ENCODE measurements at regions not wholly inside any gene's neighbourhood (a gene's known extent, or its start where the extent isn't known, plus 50 kb on each side); places are given as distances from the start of the nearest gene placed in this dataset.

DNA sequence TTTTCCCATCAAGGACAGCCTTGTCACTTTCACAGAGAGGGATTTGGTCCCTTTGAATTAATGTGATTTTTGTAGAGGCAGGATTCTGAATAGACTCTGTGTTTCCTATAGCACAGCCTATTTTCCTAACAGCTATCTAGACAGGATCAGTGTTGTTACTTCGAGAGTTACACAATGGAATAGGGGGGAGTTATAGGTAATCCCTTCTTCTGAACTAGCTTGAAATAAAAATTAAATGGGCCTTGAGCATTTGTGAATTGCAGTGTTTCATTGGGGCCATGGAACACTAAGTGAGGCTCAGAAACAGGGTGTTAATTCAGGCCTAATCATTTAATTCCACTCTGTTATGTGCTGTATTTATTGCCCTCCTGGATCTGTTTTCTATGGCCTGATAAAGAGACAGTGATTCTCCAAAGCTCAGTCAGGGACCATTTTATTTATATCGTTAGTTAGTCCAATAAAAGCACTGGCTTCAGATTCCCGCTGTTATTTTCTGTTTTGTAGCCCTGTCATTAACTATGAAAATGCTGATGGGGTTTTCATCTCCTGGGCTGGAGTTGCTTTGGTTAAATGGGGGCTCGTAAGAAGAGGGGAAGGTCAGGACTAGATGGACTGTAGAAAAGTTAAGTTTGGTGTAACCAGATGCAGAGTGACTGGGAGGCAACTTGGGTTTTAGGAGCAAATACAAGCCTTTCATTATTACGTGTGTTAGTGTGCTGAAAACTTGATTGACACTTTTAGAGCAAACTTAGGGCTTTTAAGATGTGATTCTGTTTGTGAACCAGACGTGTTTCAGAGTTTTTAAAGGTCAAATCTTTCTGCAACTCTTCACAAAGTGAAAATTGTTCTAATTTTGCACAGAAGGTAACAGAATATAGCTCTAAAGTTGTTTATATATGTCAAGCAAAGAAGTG, 461.0 kb upstream of the HNRNPA3 start:
- DNase-seq = no peak
- Histone ChIP-seq H3K4me3 (no peak overlapping the region), H3K9me3 (no peaks in the 10 kb centered on the region), H3K27me3 (no peaks in the 10 kb centered on the region), H3K36me3 (no peaks in the 10 kb centered on the region), H3K4me1 (no peaks in the 10 kb centered on the region), H3K27ac (no peak overlapping the region)
- ATAC-seq = no peak
- TF ChIP-seq, protein P1, sequence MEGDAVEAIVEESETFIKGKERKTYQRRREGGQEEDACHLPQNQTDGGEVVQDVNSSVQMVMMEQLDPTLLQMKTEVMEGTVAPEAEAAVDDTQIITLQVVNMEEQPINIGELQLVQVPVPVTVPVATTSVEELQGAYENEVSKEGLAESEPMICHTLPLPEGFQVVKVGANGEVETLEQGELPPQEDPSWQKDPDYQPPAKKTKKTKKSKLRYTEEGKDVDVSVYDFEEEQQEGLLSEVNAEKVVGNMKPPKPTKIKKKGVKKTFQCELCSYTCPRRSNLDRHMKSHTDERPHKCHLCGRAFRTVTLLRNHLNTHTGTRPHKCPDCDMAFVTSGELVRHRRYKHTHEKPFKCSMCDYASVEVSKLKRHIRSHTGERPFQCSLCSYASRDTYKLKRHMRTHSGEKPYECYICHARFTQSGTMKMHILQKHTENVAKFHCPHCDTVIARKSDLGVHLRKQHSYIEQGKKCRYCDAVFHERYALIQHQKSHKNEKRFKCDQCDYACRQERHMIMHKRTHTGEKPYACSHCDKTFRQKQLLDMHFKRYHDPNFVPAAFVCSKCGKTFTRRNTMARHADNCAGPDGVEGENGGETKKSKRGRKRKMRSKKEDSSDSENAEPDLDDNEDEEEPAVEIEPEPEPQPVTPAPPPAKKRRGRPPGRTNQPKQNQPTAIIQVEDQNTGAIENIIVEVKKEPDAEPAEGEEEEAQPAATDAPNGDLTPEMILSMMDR (IDR thresholded peaks at IDR 0.05) = no peak
- intact Hi-C loops (cut with DNase I) = no loop called here

DNA sequence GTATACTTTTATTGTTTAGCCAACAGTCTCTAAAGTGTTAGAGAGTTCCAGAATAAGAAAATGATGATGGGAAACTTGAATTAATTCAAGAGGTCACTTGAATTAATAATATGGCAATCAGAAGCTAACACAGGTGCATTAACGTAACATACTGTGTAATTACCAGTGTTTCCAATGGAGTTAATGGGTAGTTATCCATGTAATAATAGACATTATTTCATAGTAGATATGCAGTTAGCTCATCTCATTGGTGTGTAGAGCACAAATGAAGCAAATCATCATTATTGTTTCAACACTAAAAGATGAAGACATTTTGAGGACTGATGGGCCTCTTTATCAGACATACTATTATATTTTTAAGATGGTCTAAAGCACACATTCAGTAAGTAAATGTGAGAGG, 460.3 kb upstream of the HNRNPA3 start:
- DNase-seq (no peak), ATAC-seq (no peak)
- intact Hi-C loops (cut with DNase I) = no loop called here
- Histone ChIP-seq H3K4me1 (no peaks in the 10 kb centered on the region), H3K27ac (no peak overlapping the region), H3K4me3 (no peak overlapping the region), H3K27me3 (no peaks in the 10 kb centered on the region), H3K36me3 (no peaks in the 10 kb centered on the region), H3K9me3 (no peaks in the 10 kb centered on the region)
- TF ChIP-seq, protein P1 (IDR thresholded peaks at IDR 0.05) = no peak

DNA sequence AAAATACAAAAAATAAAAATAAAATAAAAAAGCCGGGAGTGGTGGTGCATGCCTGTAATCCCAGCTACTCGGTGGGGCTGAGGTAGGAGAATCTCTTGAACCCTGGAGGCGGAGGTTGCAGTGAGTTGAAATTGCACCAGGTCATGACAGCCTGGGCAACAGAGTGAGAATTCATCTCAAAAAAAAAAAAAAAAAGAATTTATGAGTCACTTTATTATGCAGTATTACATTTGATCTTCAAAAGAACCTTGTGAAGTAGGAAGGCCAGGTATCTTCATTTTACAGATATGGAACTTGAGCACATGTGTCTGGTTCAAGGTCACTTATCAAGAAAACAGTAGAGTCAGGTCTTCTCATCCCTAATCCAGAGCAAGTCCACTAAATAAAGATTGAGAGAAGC, 459.4 kb upstream of the HNRNPA3 start:
- no peaks in the 10 kb centered on the region for H3K4me1 ChIP-seq
- TF ChIP-seq, protein P1 (IDR thresholded peaks at IDR 0.05) = no peak
- H3K4me3 ChIP-seq = no peak overlapping the region
- no peaks in the 10 kb centered on the region for H3K9me3 ChIP-seq
- DNase-seq = no peak
- intact Hi-C loops (cut with DNase I) = no loop called here
- H3K27ac ChIP-seq = no peak overlapping the region
- no peak for ATAC-seq
- no peaks in the 10 kb centered on the region for H3K27me3 ChIP-seq
- no peaks in the 10 kb centered on the region for H3K36me3 ChIP-seq

DNA sequence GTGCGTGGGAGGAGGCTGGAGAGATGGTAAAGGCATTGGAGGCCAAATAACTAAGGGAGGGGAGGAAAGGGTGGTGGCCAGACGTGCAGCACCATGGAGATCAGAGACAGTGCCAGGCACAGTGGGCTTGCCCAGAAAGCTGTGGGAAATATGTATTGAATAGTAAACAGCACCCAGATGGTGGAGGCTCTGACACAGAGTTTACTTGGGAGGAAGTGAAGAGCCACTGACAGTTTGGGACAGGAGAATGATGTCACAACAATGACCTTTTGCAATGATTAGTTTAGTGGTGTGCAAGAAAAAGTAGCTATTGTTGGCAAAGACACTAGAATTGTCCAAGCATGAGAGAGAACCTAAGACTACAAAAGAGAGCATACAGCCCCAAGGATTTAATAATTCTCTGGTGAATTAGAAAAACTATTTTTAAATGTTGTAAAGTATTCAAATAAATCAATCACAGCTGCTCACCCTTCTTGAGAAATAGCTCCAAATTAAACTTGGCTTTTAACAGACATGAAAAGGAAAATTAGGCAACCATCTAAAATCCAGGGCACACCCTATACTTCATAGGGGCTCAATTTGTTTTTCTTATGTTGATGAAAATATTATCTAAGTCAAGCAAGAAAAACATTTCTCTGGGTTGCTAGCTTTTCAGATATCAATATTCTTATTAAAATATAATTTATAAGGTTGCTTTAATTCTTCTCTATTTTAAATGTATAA, 458.7 kb upstream of the HNRNPA3 start:
- intact Hi-C loops (cut with DNase I) = no loop called here
- Histone ChIP-seq H3K4me1 (no peaks in the 10 kb centered on the region), H3K27me3 (no peaks in the 10 kb centered on the region), H3K9me3 (no peaks in the 10 kb centered on the region), H3K36me3 (no peaks in the 10 kb centered on the region), H3K4me3 (no peak overlapping the region), H3K27ac (no peak overlapping the region)
- no peak for ATAC-seq
- no peak for DNase-seq
- TF ChIP-seq, protein P1 (IDR thresholded peaks at IDR 0.05) = no peak

DNA sequence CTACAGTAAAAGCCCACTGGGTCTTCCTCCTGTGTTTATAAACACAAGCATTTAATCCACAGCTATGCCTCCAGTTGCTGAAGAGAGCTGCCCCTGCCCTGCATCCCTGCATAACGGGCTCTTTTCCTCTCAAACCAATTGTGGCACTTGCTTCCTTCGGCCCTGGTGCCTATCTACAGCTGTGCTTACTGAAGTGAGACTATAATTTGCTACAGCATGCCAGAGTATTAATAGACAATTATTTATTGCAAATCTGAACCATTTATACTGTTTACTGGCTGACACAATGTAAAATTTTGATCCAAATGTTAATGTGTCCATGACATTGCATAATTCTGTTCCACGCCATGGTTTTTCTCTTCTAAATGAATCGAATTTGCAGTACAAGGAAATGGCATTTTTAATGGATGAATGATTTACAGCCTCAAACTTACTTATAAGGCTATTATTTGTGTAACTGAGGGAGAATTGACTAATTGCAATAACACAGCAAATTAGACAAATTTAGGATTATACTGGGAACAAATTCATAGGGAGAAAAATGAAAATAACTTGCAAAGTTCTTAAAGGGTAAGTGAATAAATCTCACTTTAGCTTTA, 457.0 kb upstream of the HNRNPA3 start:
- ATAC-seq (no peak), DNase-seq (no peak)
- Histone ChIP-seq H3K27ac (no peak overlapping the region), H3K36me3 (no peaks in the 10 kb centered on the region), H3K9me3 (no peaks in the 10 kb centered on the region), H3K4me1 (no peaks in the 10 kb centered on the region), H3K4me3 (no peak overlapping the region), H3K27me3 (no peaks in the 10 kb centered on the region)
- TF ChIP-seq, protein P1 (IDR thresholded peaks at IDR 0.05) = no peak
- intact Hi-C loops (cut with DNase I) = no loop called here

Measured in left lung (tissue), 4 donors.